ENCODE measurements at regions not wholly inside any gene's neighbourhood (a gene's known extent, or its start where the extent isn't known, plus 50 kb on each side); places are given as distances from the start of the nearest gene placed in this dataset.

GRCh38 chr12:89999699-90000505 lies 291.3 kb upstream of the ATP2B1 start:
- WGBS, 2 donors = 24 to 28% methylated on average over 2 of the region's 2 CpGs
- intact Hi-C loops (cut with DNase I) = no loop called here
- no peak for ATAC-seq

GRCh38 chr12:89995870-89996269 lies 287.2 kb upstream of the ATP2B1 start:
- Histone ChIP-seq H3K4me1 (no peaks in the 10 kb centered on the region), H3K9me3 (no peaks in the 10 kb centered on the region), H3K27me3 (no peaks in the 10 kb centered on the region), H3K4me3 (no peak overlapping the region), H3K36me3 (replicated peaks in 1 of 2; ENCODE audit: insufficient read depth in 1 of 2, low read depth in 2 of 2) (no peaks in the 10 kb centered on the region), H3K27ac (no peak overlapping the region)
- no peak for ATAC-seq
- intact Hi-C loops (cut with DNase I) = no loop called here
- no peak for DNase-seq
- WGBS, 2 donors = 53 to 55% methylated on average over 1 of the region's 1 CpG
- TF ChIP-seq POLR2A (IDR thresholded peaks at IDR 0.05) (no peak), CTCF (IDR thresholded peaks at IDR 0.05) (no peak)

More at GRCh38 chr12:89999699-90000505, 291.3 kb upstream of the ATP2B1 start:
- Histone ChIP-seq H3K9me3 (no peaks in the 10 kb centered on the region), H3K36me3 (replicated peaks in 1 of 2; ENCODE audit: insufficient read depth in 1 of 2, low read depth in 2 of 2) (no peaks in the 10 kb centered on the region), H3K4me1 (no peaks in the 10 kb centered on the region), H3K4me3 (no peak overlapping the region), H3K27me3 (no peaks in the 10 kb centered on the region), H3K27ac (no peak overlapping the region)
- no peak for DNase-seq
- TF ChIP-seq POLR2A (IDR thresholded peaks at IDR 0.05) = no peak

- WGBS, 2 donors = 59 to 77% methylated on average over 1 of the region's 1 CpG
- Histone ChIP-seq H3K4me1 (no peaks in the 10 kb centered on the region), H3K4me3 (no peak overlapping the region), H3K27me3 (no peaks in the 10 kb centered on the region), H3K36me3 (replicated peaks in 1 of 2; ENCODE audit: insufficient read depth in 1 of 2, low read depth in 2 of 2) (no peaks in the 10 kb centered on the region), H3K27ac (no peak overlapping the region), H3K9me3 (no peaks in the 10 kb centered on the region)
- ATAC-seq = no peak
- no peak for DNase-seq
- TF ChIP-seq CTCF (IDR thresholded peaks at IDR 0.05) (no peak), POLR2A (IDR thresholded peaks at IDR 0.05) (no peak)
- intact Hi-C loops (cut with DNase I) = no loop called here
These were observed 286.3 kb upstream of the ATP2B1 start for GRCh38 chr12:89994911-89995310.

- Histone ChIP-seq H3K27ac (no peak overlapping the region), H3K36me3 (replicated peaks in 1 of 2; ENCODE audit: insufficient read depth in 1 of 2, low read depth in 2 of 2) (no peaks in the 10 kb centered on the region), H3K9me3 (no peaks in the 10 kb centered on the region), H3K27me3 (no peaks in the 10 kb centered on the region), H3K4me1 (no peaks in the 10 kb centered on the region), H3K4me3 (no peak overlapping the region)
- TF ChIP-seq POLR2A (IDR thresholded peaks at IDR 0.05) (no peak), CTCF (IDR thresholded peaks at IDR 0.05) (no peak)
- 86 to 87% methylated on average over 1 of the region's 1 CpG for WGBS, 2 donors
- ATAC-seq = no peak
- DNase-seq = no peak
- intact Hi-C loops (cut with DNase I) = no loop called here
These were observed 285.0 kb upstream of the ATP2B1 start for GRCh38 chr12:89993632-89994031.

- no peak for ATAC-seq
- intact Hi-C loops (cut with DNase I) = no loop called here
- no peaks in the 10 kb centered on the region for H3K4me1 ChIP-seq
- H3K36me3 ChIP-seq (replicated peaks in 1 of 2; ENCODE audit: insufficient read depth in 1 of 2, low read depth in 2 of 2) = no peaks in the 10 kb centered on the region
- H3K27me3 ChIP-seq = no peaks in the 10 kb centered on the region
- H3K27ac ChIP-seq = no peak overlapping the region
- no peak overlapping the region for H3K4me3 ChIP-seq
- TF ChIP-seq CTCF (IDR thresholded peaks at IDR 0.05) (no peak), POLR2A (IDR thresholded peaks at IDR 0.05) (no peak)
- no peak for DNase-seq
- 67 to 71% methylated on average over 2 of the region's 2 CpGs for WGBS, 2 donors
- H3K9me3 ChIP-seq = no peaks in the 10 kb centered on the region
These were observed 284.2 kb upstream of the ATP2B1 start for GRCh38 chr12:89992668-89993451.
